Cardiac muscle cell (in vitro differentiated cells and primary cell): ENCODE measurements at regions not wholly inside any gene's neighbourhood (a gene's known extent, or its start where the extent isn't known, plus 50 kb on each side); places are given as distances from the start of the nearest gene placed in this dataset.

Experiments
- DNase-seq, 2 donors: peaks; one replicate each; pipeline versions ENCODE4 v3.0.0 to v3.0.0-alpha.2; 2010 to 2017; ENCODE audit warnings: low read depth in 1 of 2, low spot score in 1 of 2
- H3K27ac ChIP-seq: fragments of 200-600 bp; sonication (generic); 2 replicates; pipeline ENCODE4 v1.5.1; 2016
- H3K27me3 ChIP-seq: fragments of 200-600 bp; sonication (generic); 2 replicates; pipeline ENCODE4 v1.6.0; 2016; ENCODE audit warnings: control low read depth
- H3K36me3 ChIP-seq: fragments of 200-600 bp; sonication (generic); 2 replicates; pipeline ENCODE4 v1.5.1; 2016; ENCODE audit warnings: control low read depth
- H3K4me1 ChIP-seq: fragments of 200-600 bp; sonication (generic); 2 replicates; pipeline ENCODE4 v1.8.1; 2017; ENCODE audit warnings: low read depth, mild to moderate bottlenecking, mixed run types
- H3K4me3 ChIP-seq: fragments of 200-600 bp; sonication (generic); 2 replicates; pipeline ENCODE4 v1.5.1; 2016; ENCODE audit warnings: mild to moderate bottlenecking
- H3K9me3 ChIP-seq: fragments of 200-600 bp; sonication (generic); 2 replicates; pipeline ENCODE4 v1.5.1; 2017; ENCODE audit warnings: low read depth, mild to moderate bottlenecking, control low read depth
- CTCF ChIP-seq: IDR thresholded peaks from 2 replicates; pipeline ENCODE4 v1.5.1; 2012; ENCODE audit warnings: low read depth, mild to moderate bottlenecking, low read length

GRCh38 chr10:84087202-84087601 lies 52.1 kb upstream of the GHITM start:
- H3K27ac ChIP-seq, result no peak overlapping the region
- no peak for DNase-seq
- no peaks in the 10 kb centered on the region for H3K9me3 ChIP-seq
- H3K4me3 ChIP-seq, result no peak overlapping the region
- no peaks in the 10 kb centered on the region for H3K27me3 ChIP-seq
- H3K4me1 ChIP-seq, result no peaks in the 10 kb centered on the region
- no peak for TF ChIP-seq CTCF
- H3K36me3 ChIP-seq, result no peaks in the 10 kb centered on the region

GRCh38 chr10:84088626-84089025 lies 50.7 kb upstream of the GHITM start:
- peak in 1 of 2 donors; percentile 75 for DNase-seq
- no peak for TF ChIP-seq CTCF
- Histone ChIP-seq H3K27me3 (no peaks in the 10 kb centered on the region), H3K27ac (no peak overlapping the region), H3K9me3 (no peaks in the 10 kb centered on the region), H3K4me3 (no peak overlapping the region), H3K36me3 (no peaks in the 10 kb centered on the region), H3K4me1 (no peaks in the 10 kb centered on the region)

- H3K36me3 ChIP-seq, result no peaks in the 10 kb centered on the region
- no peaks in the 10 kb centered on the region for H3K4me1 ChIP-seq
- H3K27me3 ChIP-seq, result no peaks in the 10 kb centered on the region
- DNase-seq, result peak in 1 of 2 donors; percentile 45
- TF ChIP-seq CTCF, result no peak
- no peak overlapping the region for H3K27ac ChIP-seq
- no peak overlapping the region for H3K4me3 ChIP-seq
- no peaks in the 10 kb centered on the region for H3K9me3 ChIP-seq
These were observed 50.1 kb upstream of the GHITM start for GRCh38 chr10:84089162-84089561.
